ENCODE measurements at regions not wholly inside any gene's neighbourhood (a gene's known extent, or its start where the extent isn't known, plus 50 kb on each side); places are given as distances from the start of the nearest gene placed in this dataset.
"Not testable (repeated sequence)": the region's sequence is repeated elsewhere in the genome, so short reads cannot be mapped to it uniquely, and the experiment has no call there.

- H3K4me1 ChIP-seq (ENCODE audit: control insufficient read depth, insufficient read depth, low read length, unreplicated experiment); H3K79me2 ChIP-seq (ENCODE audit: control insufficient read depth, insufficient read depth, low read length, unreplicated experiment); H2AFZ ChIP-seq (ENCODE audit: low read length, unreplicated experiment); H3K36me3 ChIP-seq (ENCODE audit: insufficient read depth, low read length); H3K4me3 ChIP-seq (ENCODE audit: low read depth, low read length); H3K27ac ChIP-seq (ENCODE audit: low read depth, low read length); H3K27me3 ChIP-seq (ENCODE audit: insufficient read depth, low read length): not testable (repeated sequence)
Measured at GRCh38 chr11:71701435-71702291, 119.0 kb upstream of the KRTAP5-11 start.

GRCh38 chr11:71705086-71705737 lies 122.5 kb upstream of the KRTAP5-11 start:
- not testable (repeated sequence) for H3K4me1 ChIP-seq (ENCODE audit: control insufficient read depth, insufficient read depth, low read length, unreplicated experiment)

DNA sequence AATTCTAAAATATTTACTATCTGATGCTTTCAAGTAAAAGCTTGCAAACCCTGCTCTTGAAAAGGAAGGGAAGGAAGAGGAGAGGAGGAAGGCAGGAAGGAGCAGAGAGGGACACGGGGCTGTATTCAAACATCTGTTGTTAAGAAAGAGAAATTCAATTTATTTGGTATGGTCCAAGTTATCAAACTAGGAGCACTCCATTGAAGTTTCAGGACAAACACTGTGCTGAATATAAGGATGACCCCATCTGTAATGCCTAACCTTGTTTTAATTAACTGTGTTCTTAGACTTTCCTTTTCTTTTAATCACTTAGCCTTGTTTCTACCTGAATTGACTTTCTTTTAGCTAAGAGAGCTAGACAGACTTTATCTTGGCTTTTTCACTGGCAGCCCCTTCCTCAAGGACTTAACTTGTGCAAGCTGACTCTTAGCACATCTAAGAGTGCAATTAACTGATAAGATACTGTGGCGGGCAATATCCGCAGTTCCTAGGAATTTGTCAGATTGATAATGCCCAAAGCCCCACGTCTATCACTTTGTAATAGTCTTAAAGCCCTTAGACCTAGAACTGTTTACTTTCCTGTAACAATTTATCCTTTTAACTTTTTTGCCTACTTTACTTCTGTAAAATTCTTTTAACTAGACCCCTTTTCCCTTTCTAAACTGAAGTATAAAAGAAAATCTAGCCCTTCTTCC lies 123.2 kb upstream of the KRTAP5-11 start:
- H3K27ac ChIP-seq (ENCODE audit: low read depth, low read length); H3K36me3 ChIP-seq (ENCODE audit: insufficient read depth, low read length); H3K4me3 ChIP-seq (ENCODE audit: low read depth, low read length); H3K4me1 ChIP-seq (ENCODE audit: control insufficient read depth, insufficient read depth, low read length, unreplicated experiment); H3K79me2 ChIP-seq (ENCODE audit: control insufficient read depth, insufficient read depth, low read length, unreplicated experiment); H3K27me3 ChIP-seq (ENCODE audit: insufficient read depth, low read length); H2AFZ ChIP-seq (ENCODE audit: low read length, unreplicated experiment): not testable (repeated sequence)

More at GRCh38 chr11:71705086-71705737, 122.5 kb upstream of the KRTAP5-11 start:
- H3K4me3 ChIP-seq (ENCODE audit: low read depth, low read length); H3K36me3 ChIP-seq (ENCODE audit: insufficient read depth, low read length); H3K27ac ChIP-seq (ENCODE audit: low read depth, low read length); H2AFZ ChIP-seq (ENCODE audit: low read length, unreplicated experiment); H3K79me2 ChIP-seq (ENCODE audit: control insufficient read depth, insufficient read depth, low read length, unreplicated experiment); H3K27me3 ChIP-seq (ENCODE audit: insufficient read depth, low read length): not testable (repeated sequence)

GRCh38 chr11:71707083-71707482 lies 124.4 kb upstream of the KRTAP5-11 start:
- H2AFZ ChIP-seq (ENCODE audit: low read length, unreplicated experiment); H3K27me3 ChIP-seq (ENCODE audit: insufficient read depth, low read length); H3K4me3 ChIP-seq (ENCODE audit: low read depth, low read length); H3K36me3 ChIP-seq (ENCODE audit: insufficient read depth, low read length); H3K27ac ChIP-seq (ENCODE audit: low read depth, low read length); H3K79me2 ChIP-seq (ENCODE audit: control insufficient read depth, insufficient read depth, low read length, unreplicated experiment); H3K4me1 ChIP-seq (ENCODE audit: control insufficient read depth, insufficient read depth, low read length, unreplicated experiment): not testable (repeated sequence)

- not testable (repeated sequence) for H3K4me3 ChIP-seq (ENCODE audit: low read depth, low read length); H3K36me3 ChIP-seq (ENCODE audit: insufficient read depth, low read length); H3K27me3 ChIP-seq (ENCODE audit: insufficient read depth, low read length); H3K4me1 ChIP-seq (ENCODE audit: control insufficient read depth, insufficient read depth, low read length, unreplicated experiment); H3K79me2 ChIP-seq (ENCODE audit: control insufficient read depth, insufficient read depth, low read length, unreplicated experiment); H2AFZ ChIP-seq (ENCODE audit: low read length, unreplicated experiment); H3K27ac ChIP-seq (ENCODE audit: low read depth, low read length)
Measured at GRCh38 chr11:71709541-71709940, 123.5 kb upstream of the DEFB108B start.

DNA sequence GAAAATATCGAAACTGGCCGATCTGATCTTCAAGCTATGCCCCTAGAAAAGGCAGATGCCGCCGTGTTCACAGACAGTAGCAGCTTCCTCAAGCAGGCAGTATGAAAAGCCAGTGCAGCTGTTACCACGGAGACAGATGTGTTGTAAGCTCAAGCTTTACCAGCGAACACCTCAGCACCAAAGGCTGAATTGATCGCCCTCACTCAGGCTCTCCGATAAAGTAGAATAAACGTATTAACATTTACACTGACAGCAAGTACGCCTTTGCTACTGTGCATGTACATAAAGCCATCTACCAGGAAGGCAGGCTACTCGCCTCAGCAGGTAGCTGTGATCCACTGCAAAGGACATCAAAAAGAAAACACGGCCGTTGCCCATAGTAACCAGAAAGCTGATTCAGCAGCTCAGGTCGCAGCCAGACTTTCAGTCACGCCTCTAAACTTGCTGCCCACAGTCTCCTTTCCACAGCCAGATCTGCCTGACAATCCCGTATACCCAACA lies 122.8 kb upstream of the DEFB108B start:
- H3K27ac ChIP-seq (ENCODE audit: low read depth, low read length); H2AFZ ChIP-seq (ENCODE audit: low read length, unreplicated experiment); H3K27me3 ChIP-seq (ENCODE audit: insufficient read depth, low read length); H3K4me1 ChIP-seq (ENCODE audit: control insufficient read depth, insufficient read depth, low read length, unreplicated experiment); H3K36me3 ChIP-seq (ENCODE audit: insufficient read depth, low read length); H3K4me3 ChIP-seq (ENCODE audit: low read depth, low read length); H3K79me2 ChIP-seq (ENCODE audit: control insufficient read depth, insufficient read depth, low read length, unreplicated experiment): not testable (repeated sequence)

DNA sequence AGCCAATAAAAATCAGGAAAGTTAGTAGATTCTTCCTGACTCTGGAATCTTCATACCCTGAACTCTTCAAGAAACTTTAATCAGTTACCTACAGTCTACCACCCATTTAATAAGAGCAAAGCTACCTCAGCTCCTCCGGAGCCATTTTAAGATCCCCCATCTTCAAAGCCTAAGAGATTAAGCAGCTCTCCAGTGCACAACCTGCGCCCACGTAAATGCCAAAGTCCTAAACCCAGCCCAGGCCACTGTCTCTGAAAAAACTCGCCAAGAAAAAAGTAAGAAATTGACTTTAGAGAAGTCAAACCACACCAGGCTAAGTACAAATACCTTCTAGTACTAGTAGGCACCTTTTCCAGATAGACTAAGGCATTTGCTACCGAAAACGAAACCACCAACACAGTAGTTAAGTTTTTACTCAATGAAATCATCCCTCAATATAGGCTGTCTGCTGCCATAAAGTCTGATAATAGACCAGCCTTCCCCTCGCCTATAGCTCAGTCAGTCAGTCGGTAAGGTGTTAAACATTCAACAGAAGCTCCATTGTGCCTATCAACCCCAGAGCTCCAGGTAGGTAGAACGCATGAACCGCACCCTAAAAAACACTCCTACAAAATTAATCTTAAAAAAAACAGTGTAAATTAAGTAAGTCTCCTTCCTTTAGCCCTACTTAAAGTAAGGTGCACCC lies 122.2 kb upstream of the DEFB108B start:
- H3K27me3 ChIP-seq (ENCODE audit: insufficient read depth, low read length); H3K4me1 ChIP-seq (ENCODE audit: control insufficient read depth, insufficient read depth, low read length, unreplicated experiment); H3K79me2 ChIP-seq (ENCODE audit: control insufficient read depth, insufficient read depth, low read length, unreplicated experiment); H3K4me3 ChIP-seq (ENCODE audit: low read depth, low read length); H2AFZ ChIP-seq (ENCODE audit: low read length, unreplicated experiment); H3K36me3 ChIP-seq (ENCODE audit: insufficient read depth, low read length); H3K27ac ChIP-seq (ENCODE audit: low read depth, low read length): not testable (repeated sequence)

GRCh38 chr11:71712350-71712749 lies 120.7 kb upstream of the DEFB108B start:
- not testable (repeated sequence) for H3K36me3 ChIP-seq (ENCODE audit: insufficient read depth, low read length); H2AFZ ChIP-seq (ENCODE audit: low read length, unreplicated experiment); H3K4me3 ChIP-seq (ENCODE audit: low read depth, low read length); H3K4me1 ChIP-seq (ENCODE audit: control insufficient read depth, insufficient read depth, low read length, unreplicated experiment); H3K27me3 ChIP-seq (ENCODE audit: insufficient read depth, low read length); H3K27ac ChIP-seq (ENCODE audit: low read depth, low read length); H3K79me2 ChIP-seq (ENCODE audit: control insufficient read depth, insufficient read depth, low read length, unreplicated experiment)

DNA sequence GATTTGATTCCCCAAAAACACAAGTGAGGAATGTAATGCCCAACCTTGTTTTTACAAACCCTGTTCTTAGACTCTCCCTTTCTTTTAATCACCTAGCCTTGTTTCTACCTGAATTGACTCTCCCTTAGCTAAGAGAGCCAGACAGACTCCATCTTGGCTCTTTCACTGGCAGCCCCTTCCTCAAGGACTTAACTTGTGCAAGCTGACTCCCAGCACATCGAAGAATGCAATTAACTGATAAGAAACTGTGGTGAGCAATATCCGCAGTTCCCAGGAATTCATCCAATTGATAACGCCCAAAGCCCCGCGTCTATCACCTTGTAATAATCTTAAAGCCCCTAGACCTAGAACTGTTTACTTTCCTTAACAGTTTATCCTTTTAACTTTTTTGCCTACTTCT lies 120.2 kb upstream of the DEFB108B start:
- not testable (repeated sequence) for H3K36me3 ChIP-seq (ENCODE audit: insufficient read depth, low read length); H3K4me1 ChIP-seq (ENCODE audit: control insufficient read depth, insufficient read depth, low read length, unreplicated experiment); H2AFZ ChIP-seq (ENCODE audit: low read length, unreplicated experiment); H3K4me3 ChIP-seq (ENCODE audit: low read depth, low read length); H3K79me2 ChIP-seq (ENCODE audit: control insufficient read depth, insufficient read depth, low read length, unreplicated experiment); H3K27ac ChIP-seq (ENCODE audit: low read depth, low read length); H3K27me3 ChIP-seq (ENCODE audit: insufficient read depth, low read length)

DNA sequence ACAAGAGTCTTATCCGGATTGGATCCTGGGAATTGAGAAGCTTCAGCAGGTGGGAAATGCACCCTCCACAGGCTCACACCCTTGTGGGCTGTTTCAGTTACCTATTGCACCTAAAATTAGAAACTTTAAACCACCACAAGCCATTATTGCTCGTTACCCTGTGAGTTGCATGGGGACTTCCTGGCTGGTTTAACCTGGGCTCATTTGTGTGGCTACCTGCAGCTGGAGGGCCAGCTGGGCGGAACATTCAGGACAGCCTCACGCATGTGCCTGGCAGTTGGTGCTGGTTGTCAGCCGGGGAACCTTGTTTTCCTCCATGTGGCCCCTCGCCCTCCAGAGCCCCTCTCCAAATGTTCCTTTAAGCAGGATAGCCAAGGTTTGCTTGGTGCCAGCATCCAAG lies 118.5 kb upstream of the DEFB108B start:
- not testable (repeated sequence) for H3K27ac ChIP-seq (ENCODE audit: low read depth, low read length); H3K79me2 ChIP-seq (ENCODE audit: control insufficient read depth, insufficient read depth, low read length, unreplicated experiment)

More for the DNA sequence above, 118.5 kb upstream of the DEFB108B start:
- H3K4me3 ChIP-seq (ENCODE audit: low read depth, low read length); H3K27me3 ChIP-seq (ENCODE audit: insufficient read depth, low read length); H2AFZ ChIP-seq (ENCODE audit: low read length, unreplicated experiment); H3K36me3 ChIP-seq (ENCODE audit: insufficient read depth, low read length); H3K4me1 ChIP-seq (ENCODE audit: control insufficient read depth, insufficient read depth, low read length, unreplicated experiment): not testable (repeated sequence)
